Dendritic cell treated with granulocyte-macrophage colony-stimulating factor and Interleukin-4, amounts not matched to agents 40 ng/mL and 50 ng/mL, for 4 days (primary cell): ENCODE measurements at regions not wholly inside any gene's neighbourhood (a gene's known extent, or its start where the extent isn't known, plus 50 kb on each side); places are given as distances from the start of the nearest gene placed in this dataset.

Source experiments
- H3K27ac Mint-ChIP-seq: one replicate; pipeline ENCODE4 v1.8.0; 2022; ENCODE audit warnings: mild to moderate bottlenecking, mixed read lengths
- H3K27me3 Mint-ChIP-seq: one replicate; pipeline ENCODE4 v1.8.0; 2022; ENCODE audit warnings: mild to moderate bottlenecking, mixed read lengths
- H3K36me3 Mint-ChIP-seq: one replicate; pipeline ENCODE4 v1.8.0; 2022; ENCODE audit warnings: low read depth, mixed read lengths
- H3K4me1 Mint-ChIP-seq: one replicate; pipeline ENCODE4 v1.8.0; 2022; ENCODE audit warnings: low read depth, mixed read lengths
- H3K4me3 Mint-ChIP-seq: one replicate; pipeline ENCODE4 v1.8.0; 2022; ENCODE audit warnings: mild to moderate bottlenecking, moderate library complexity, mixed read lengths
- H3K9me3 Mint-ChIP-seq: one replicate; pipeline ENCODE4 v1.8.0; 2022; ENCODE audit warnings: mixed read lengths
- intact Hi-C: fragments of 100-400 bp; cut with micrococcal nuclease; formaldehyde crosslinking; loops from one replicate; pipeline ENCODE4 v1.15.0; 2022

DNA sequence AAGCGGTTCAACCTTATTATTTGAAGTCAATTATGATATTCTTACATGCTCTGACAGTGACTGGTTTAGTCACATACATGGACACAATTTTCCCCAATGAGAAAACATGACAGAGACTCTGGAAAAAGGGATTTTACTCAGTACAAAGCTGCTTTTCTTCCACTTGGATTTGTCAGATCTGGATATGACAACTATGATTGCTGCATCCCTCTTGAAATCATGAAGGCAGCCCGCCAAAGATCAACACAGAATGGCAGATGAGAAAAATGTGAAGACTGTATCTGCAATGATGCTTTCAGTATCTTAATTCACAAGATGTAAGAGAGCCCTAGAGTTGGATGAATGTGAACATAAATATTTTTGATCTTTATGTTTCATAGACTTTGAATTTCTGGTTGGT lies 439.6 kb downstream of the CDH8 start:
- no peaks in the 10 kb centered on the region for H3K4me1 Mint-ChIP-seq
- no peaks in the 10 kb centered on the region for H3K36me3 Mint-ChIP-seq
- H3K9me3 Mint-ChIP-seq: peaks cover 24% of the 10 kb centered on the region
- no peak overlapping the region for H3K4me3 Mint-ChIP-seq
- no peak overlapping the region for H3K27ac Mint-ChIP-seq
- intact Hi-C loops: no loop called here
- no peaks in the 10 kb centered on the region for H3K27me3 Mint-ChIP-seq

- Mint-ChIP-seq H3K27ac (no peak overlapping the region), H3K27me3 (no peaks in the 10 kb centered on the region), H3K36me3 (no peaks in the 10 kb centered on the region), H3K4me1 (no peaks in the 10 kb centered on the region), H3K9me3 (peaks cover 24% of the 10 kb centered on the region), H3K4me3 (no peak overlapping the region)
- intact Hi-C loops: no loop called here
These were observed 440.6 kb downstream of the CDH8 start for GRCh38 chr16:61595605-61596004.

DNA sequence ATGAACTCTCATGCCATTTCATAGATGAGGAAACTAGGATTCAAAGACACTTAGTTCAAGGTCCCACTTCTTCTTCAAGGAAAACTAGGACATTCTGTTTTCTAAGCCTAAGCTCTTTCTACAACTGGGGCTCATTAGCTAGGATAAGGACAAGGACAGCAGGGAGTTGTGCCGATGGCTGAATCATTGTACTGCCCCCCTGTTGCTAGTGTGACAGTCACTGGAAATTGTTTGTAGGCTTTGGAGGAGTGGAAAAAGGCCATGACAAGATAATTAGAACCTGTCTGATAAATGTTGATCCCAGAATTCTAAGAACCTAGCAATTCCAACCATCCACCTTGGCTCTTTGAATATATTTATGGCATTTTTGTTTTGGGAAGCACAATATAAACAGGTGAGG lies 445.7 kb downstream of the CDH8 start:
- Mint-ChIP-seq H3K4me1 (no peaks in the 10 kb centered on the region), H3K27ac (no peak overlapping the region), H3K4me3 (no peak overlapping the region), H3K27me3 (no peaks in the 10 kb centered on the region), H3K36me3 (no peaks in the 10 kb centered on the region), H3K9me3 (peaks cover 30% of the 10 kb centered on the region)
- intact Hi-C loops: no loop called here

DNA sequence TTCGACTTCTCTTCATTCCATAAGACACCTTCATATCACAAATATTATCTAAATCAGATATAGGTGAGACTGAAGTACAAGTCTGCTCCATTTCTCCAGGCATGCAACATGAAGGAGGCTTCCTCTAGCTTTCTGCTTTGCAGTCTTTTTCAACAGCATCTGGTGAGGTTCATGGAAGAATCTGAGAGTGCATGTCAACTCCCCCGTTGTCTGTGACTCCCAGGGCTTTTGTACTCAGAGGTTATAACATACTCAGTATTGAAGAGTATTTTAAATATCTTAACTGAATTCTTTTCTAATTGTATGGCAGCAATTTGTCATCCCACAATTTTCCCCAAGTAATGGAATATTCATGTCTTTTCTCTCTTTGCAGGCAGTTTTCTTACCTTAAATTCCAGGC lies 448.7 kb downstream of the CDH8 start:
- Mint-ChIP-seq H3K27ac (no peak overlapping the region), H3K9me3 (peaks cover 5% of the 10 kb centered on the region), H3K36me3 (no peaks in the 10 kb centered on the region), H3K27me3 (no peaks in the 10 kb centered on the region), H3K4me1 (no peaks in the 10 kb centered on the region), H3K4me3 (no peak overlapping the region)
- intact Hi-C loops: no loop called here

- no peaks in the 10 kb centered on the region for H3K36me3 Mint-ChIP-seq
- no peaks in the 10 kb centered on the region for H3K4me1 Mint-ChIP-seq
- H3K9me3 Mint-ChIP-seq: no peaks in the 10 kb centered on the region
- H3K27me3 Mint-ChIP-seq: no peaks in the 10 kb centered on the region
- intact Hi-C loops: no loop called here
- H3K27ac Mint-ChIP-seq: no peak overlapping the region
- no peak overlapping the region for H3K4me3 Mint-ChIP-seq
These were observed 454.7 kb downstream of the CDH8 start for GRCh38 chr16:61581417-61582046.

- Mint-ChIP-seq H3K4me3 (no peak overlapping the region), H3K27ac (no peak overlapping the region), H3K36me3 (no peaks in the 10 kb centered on the region), H3K27me3 (no peaks in the 10 kb centered on the region), H3K4me1 (no peaks in the 10 kb centered on the region), H3K9me3 (no peaks in the 10 kb centered on the region)
- intact Hi-C loops: no loop called here
These were observed 455.7 kb downstream of the CDH8 start for GRCh38 chr16:61580579-61580978.

- no peaks in the 10 kb centered on the region for H3K9me3 Mint-ChIP-seq
- H3K36me3 Mint-ChIP-seq: no peaks in the 10 kb centered on the region
- H3K27me3 Mint-ChIP-seq: no peaks in the 10 kb centered on the region
- intact Hi-C loops: no loop called here
- H3K4me1 Mint-ChIP-seq: no peaks in the 10 kb centered on the region
- no peak overlapping the region for H3K27ac Mint-ChIP-seq
- H3K4me3 Mint-ChIP-seq: no peak overlapping the region
These were observed 457.0 kb downstream of the CDH8 start for GRCh38 chr16:61579195-61579594.

DNA sequence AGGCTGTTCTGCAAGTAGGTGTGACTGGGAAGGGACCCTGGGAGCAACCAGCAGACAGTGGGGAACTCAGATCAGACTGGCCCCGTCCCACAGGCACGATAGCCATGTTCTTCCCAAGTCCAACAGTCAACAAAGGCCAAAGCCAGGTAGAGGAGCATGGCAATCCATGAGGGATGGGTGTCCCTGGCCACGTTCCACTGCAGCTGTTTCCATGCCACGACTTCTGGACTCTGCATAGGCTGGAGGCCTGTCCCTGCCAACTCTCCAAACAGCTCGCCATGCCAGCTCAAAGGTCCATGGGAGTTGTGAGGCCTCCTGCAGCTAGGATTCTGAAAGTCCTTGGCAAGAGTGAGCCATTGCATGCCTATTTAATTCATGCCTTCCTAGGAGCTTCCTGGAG lies 459.8 kb downstream of the CDH8 start:
- Mint-ChIP-seq H3K4me3 (no peak overlapping the region), H3K27me3 (no peaks in the 10 kb centered on the region), H3K4me1 (no peaks in the 10 kb centered on the region), H3K36me3 (no peaks in the 10 kb centered on the region), H3K27ac (no peak overlapping the region), H3K9me3 (peaks cover 8% of the 10 kb centered on the region)
- intact Hi-C loops: no loop called here

DNA sequence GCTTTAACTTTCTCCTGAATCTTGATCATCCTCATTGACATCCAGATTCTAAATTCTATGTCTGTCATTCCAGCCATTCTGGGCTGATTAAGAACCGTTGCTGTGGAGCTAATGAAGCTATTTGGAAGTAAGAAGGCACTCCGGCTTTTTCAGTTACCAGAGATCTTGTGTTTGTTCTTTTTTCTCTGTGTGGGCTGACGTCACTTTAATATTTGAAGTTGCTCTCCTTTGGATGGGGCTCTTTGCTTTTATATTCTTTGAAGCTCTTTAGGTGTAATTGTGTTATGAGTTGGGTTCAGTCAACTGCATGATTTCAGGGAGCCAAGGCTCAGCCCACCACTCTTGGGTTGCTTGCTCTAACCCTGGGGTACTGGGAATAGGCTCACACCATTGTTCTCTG lies 460.6 kb downstream of the CDH8 start:
- intact Hi-C loops: no loop called here
- Mint-ChIP-seq H3K4me1 (no peaks in the 10 kb centered on the region), H3K36me3 (no peaks in the 10 kb centered on the region), H3K27me3 (no peaks in the 10 kb centered on the region), H3K9me3 (peaks cover 8% of the 10 kb centered on the region), H3K4me3 (no peak overlapping the region), H3K27ac (no peak overlapping the region)

GRCh38 chr16:61569028-61569427 lies 467.2 kb downstream of the CDH8 start:
- Mint-ChIP-seq H3K27me3 (no peaks in the 10 kb centered on the region), H3K36me3 (no peaks in the 10 kb centered on the region), H3K4me3 (no peak overlapping the region), H3K9me3 (peaks cover 13% of the 10 kb centered on the region), H3K4me1 (no peaks in the 10 kb centered on the region), H3K27ac (no peak overlapping the region)
- intact Hi-C loops: no loop called here

GRCh38 chr16:61564716-61565115 lies 471.5 kb downstream of the CDH8 start:
- intact Hi-C loops: no loop called here
- H3K4me1 Mint-ChIP-seq: no peaks in the 10 kb centered on the region
- H3K4me3 Mint-ChIP-seq: no peak overlapping the region
- peaks cover 6% of the 10 kb centered on the region for H3K9me3 Mint-ChIP-seq
- H3K27me3 Mint-ChIP-seq: no peaks in the 10 kb centered on the region
- H3K27ac Mint-ChIP-seq: no peak overlapping the region
- H3K36me3 Mint-ChIP-seq: no peaks in the 10 kb centered on the region

- Mint-ChIP-seq H3K4me1 (no peaks in the 10 kb centered on the region), H3K27ac (no peak overlapping the region), H3K9me3 (no peaks in the 10 kb centered on the region), H3K27me3 (no peaks in the 10 kb centered on the region), H3K36me3 (no peaks in the 10 kb centered on the region), H3K4me3 (no peak overlapping the region)
- intact Hi-C loops: no loop called here
These were observed 480.4 kb downstream of the CDH8 start for GRCh38 chr16:61555718-61556441.

DNA sequence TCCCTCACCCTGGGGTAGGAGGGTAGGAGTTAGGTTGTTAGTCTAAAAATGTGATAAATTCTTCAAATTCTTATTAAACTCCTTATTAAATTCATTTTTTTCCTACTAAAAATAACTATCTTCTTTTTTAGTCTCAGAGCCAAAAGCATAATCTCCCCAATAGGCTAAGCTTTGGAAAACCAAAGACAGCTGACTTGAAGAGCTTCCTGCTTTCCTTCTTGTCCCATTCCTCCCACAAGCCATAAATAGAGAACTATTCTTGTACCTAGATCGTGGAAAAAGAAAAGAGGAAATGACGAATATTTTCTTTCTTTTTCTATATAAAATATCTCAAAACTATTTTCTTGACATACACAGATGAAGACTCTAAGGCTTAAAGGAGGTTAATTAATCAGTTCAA lies 486.9 kb downstream of the CDH8 start:
- Mint-ChIP-seq H3K4me1 (no peaks in the 10 kb centered on the region), H3K27me3 (no peaks in the 10 kb centered on the region), H3K9me3 (no peaks in the 10 kb centered on the region), H3K4me3 (no peak overlapping the region), H3K27ac (no peak overlapping the region), H3K36me3 (no peaks in the 10 kb centered on the region)
- intact Hi-C loops: no loop called here

GRCh38 chr16:61547626-61548025 lies 488.6 kb downstream of the CDH8 start:
- intact Hi-C loops: no loop called here
- no peak overlapping the region for H3K27ac Mint-ChIP-seq
- H3K4me3 Mint-ChIP-seq: no peak overlapping the region
- H3K27me3 Mint-ChIP-seq: no peaks in the 10 kb centered on the region
- H3K36me3 Mint-ChIP-seq: no peaks in the 10 kb centered on the region
- no peaks in the 10 kb centered on the region for H3K4me1 Mint-ChIP-seq
- no peaks in the 10 kb centered on the region for H3K9me3 Mint-ChIP-seq

GRCh38 chr16:61544165-61544564 lies 492.1 kb downstream of the CDH8 start:
- H3K4me3 Mint-ChIP-seq: no peak overlapping the region
- H3K27ac Mint-ChIP-seq: no peak overlapping the region
- intact Hi-C loops: no loop called here
- no peaks in the 10 kb centered on the region for H3K36me3 Mint-ChIP-seq
- H3K27me3 Mint-ChIP-seq: no peaks in the 10 kb centered on the region
- no peaks in the 10 kb centered on the region for H3K9me3 Mint-ChIP-seq
- H3K4me1 Mint-ChIP-seq: no peaks in the 10 kb centered on the region
